HUES64 (cell line): ENCODE measurements at regions not wholly inside any gene's neighbourhood (a gene's known extent, or its start where the extent isn't known, plus 50 kb on each side); places are given as distances from the start of the nearest gene placed in this dataset.

ENCODE experiments used
- H3K27ac ChIP-seq: 2 replicates; pipeline ENCODE4 v1.7.0; 2013; ENCODE audit warnings: low read depth, low read length, inconsistent platforms
- H3K27me3 ChIP-seq: 2 replicates; pipeline ENCODE4 v1.6.1; 2013; ENCODE audit warnings: mild to moderate bottlenecking, low read length; ENCODE audit not compliant: insufficient read depth
- H3K36me3 ChIP-seq: 2 replicates; pipeline ENCODE4 v1.6.1; 2013; ENCODE audit warnings: mild to moderate bottlenecking, low read length; ENCODE audit not compliant: insufficient read depth
- H3K4me1 ChIP-seq: 2 replicates; pipeline ENCODE4 v1.6.1; 2013; ENCODE audit warnings: mild to moderate bottlenecking, low read length, moderate library complexity; ENCODE audit not compliant: insufficient read depth
- H3K4me3 ChIP-seq: 2 replicates; pipeline ENCODE4 v1.5.1; 2013; ENCODE audit warnings: mild to moderate bottlenecking, low read length, moderate library complexity
- H3K9ac ChIP-seq: 2 replicates; pipeline ENCODE4 v1.6.1; 2013; ENCODE audit warnings: mild to moderate bottlenecking, low read depth, low read length
- H3K9me3 ChIP-seq: 2 replicates; pipeline ENCODE4 v1.6.1; 2013; ENCODE audit warnings: low read depth, low read length; ENCODE audit not compliant: insufficient read depth
- WGBS: fragments of 150-250, 120-280 bp; methylation state at CpG from one replicate; pipeline ENCODE4 v1.1.7; 2013; ENCODE audit warnings: missing lambda C conversion rate; 5-methylcytosine and 5-hydroxymethylcytosine counted together

- Histone ChIP-seq H3K27me3 (no peaks in the 10 kb centered on the region), H3K9ac (no peak overlapping the region), H3K4me1 (no peaks in the 10 kb centered on the region), H3K4me3 (no peak overlapping the region), H3K9me3 (no peaks in the 10 kb centered on the region), H3K36me3 (no peaks in the 10 kb centered on the region), H3K27ac (no peak overlapping the region)
- WGBS = 96% methylated on average over 10 of the region's 11 CpGs
These were observed 454.1 kb upstream of the SALL3 start for GRCh38 chr18:78525366-78526111.

- Histone ChIP-seq H3K36me3 (no peaks in the 10 kb centered on the region), H3K9me3 (no peaks in the 10 kb centered on the region), H3K9ac (no peak overlapping the region), H3K27ac (no peak overlapping the region), H3K4me1 (no peaks in the 10 kb centered on the region), H3K27me3 (no peaks in the 10 kb centered on the region), H3K4me3 (no peak overlapping the region)
- 93% methylated on average over 9 of the region's 10 CpGs for WGBS
These were observed 453.3 kb upstream of the SALL3 start for GRCh38 chr18:78526275-78526674.

GRCh38 chr18:78526923-78527711 is 452.5 kb upstream of the SALL3 start:
- Histone ChIP-seq H3K36me3 (no peaks in the 10 kb centered on the region), H3K9me3 (no peaks in the 10 kb centered on the region), H3K27ac (no peak overlapping the region), H3K9ac (no peak overlapping the region), H3K4me3 (no peak overlapping the region), H3K4me1 (no peaks in the 10 kb centered on the region), H3K27me3 (no peaks in the 10 kb centered on the region)
- WGBS = 85% methylated on average over 19 of the region's 19 CpGs

- H3K27ac ChIP-seq = no peak overlapping the region
- WGBS = 91% methylated on average over 11 of the region's 11 CpGs
These were observed 451.6 kb upstream of the SALL3 start for GRCh38 chr18:78527984-78528383.

GRCh38 chr18:78528411-78529258 is 451.0 kb upstream of the SALL3 start:
- Histone ChIP-seq H3K9ac (no peak overlapping the region), H3K9me3 (no peaks in the 10 kb centered on the region), H3K27me3 (no peaks in the 10 kb centered on the region)

More at GRCh38 chr18:78527984-78528383, 451.6 kb upstream of the SALL3 start:
- Histone ChIP-seq H3K36me3 (no peaks in the 10 kb centered on the region), H3K27me3 (no peaks in the 10 kb centered on the region), H3K9ac (no peak overlapping the region), H3K4me1 (no peaks in the 10 kb centered on the region), H3K4me3 (no peak overlapping the region), H3K9me3 (no peaks in the 10 kb centered on the region)

GRCh38 chr18:78531637-78532036 is 448.0 kb upstream of the SALL3 start:
- H3K36me3 ChIP-seq = no peaks in the 10 kb centered on the region
- H3K27ac ChIP-seq = no peak overlapping the region
- no peaks in the 10 kb centered on the region for H3K27me3 ChIP-seq
- no peak overlapping the region for H3K9ac ChIP-seq
- no peaks in the 10 kb centered on the region for H3K9me3 ChIP-seq
- no peaks in the 10 kb centered on the region for H3K4me1 ChIP-seq
- WGBS = 93% methylated on average over 11 of the region's 11 CpGs
- no peak overlapping the region for H3K4me3 ChIP-seq

More at GRCh38 chr18:78528411-78529258, 451.0 kb upstream of the SALL3 start:
- Histone ChIP-seq H3K36me3 (no peaks in the 10 kb centered on the region), H3K4me3 (no peak overlapping the region), H3K4me1 (no peaks in the 10 kb centered on the region), H3K27ac (no peak overlapping the region)
- 87% methylated on average over 17 of the region's 17 CpGs for WGBS

GRCh38 chr18:78538669-78539440 is 440.8 kb upstream of the SALL3 start:
- Histone ChIP-seq H3K4me3 (no peak overlapping the region), H3K4me1 (no peaks in the 10 kb centered on the region), H3K27ac (no peak overlapping the region), H3K36me3 (no peaks in the 10 kb centered on the region), H3K9me3 (no peaks in the 10 kb centered on the region), H3K27me3 (no peaks in the 10 kb centered on the region), H3K9ac (no peak overlapping the region)
- 95% methylated on average over 20 of the region's 20 CpGs for WGBS

GRCh38 chr18:78540636-78541529 is 438.7 kb upstream of the SALL3 start:
- Histone ChIP-seq H3K27me3 (no peaks in the 10 kb centered on the region), H3K4me3 (no peak overlapping the region), H3K27ac (no peak overlapping the region), H3K9me3 (no peaks in the 10 kb centered on the region), H3K4me1 (no peaks in the 10 kb centered on the region), H3K36me3 (no peaks in the 10 kb centered on the region), H3K9ac (no peak overlapping the region)
- 95% methylated on average over 18 of the region's 18 CpGs for WGBS

- Histone ChIP-seq H3K27me3 (no peaks in the 10 kb centered on the region), H3K9ac (no peak overlapping the region), H3K27ac (no peak overlapping the region), H3K4me3 (no peak overlapping the region), H3K9me3 (no peaks in the 10 kb centered on the region), H3K36me3 (no peaks in the 10 kb centered on the region), H3K4me1 (no peaks in the 10 kb centered on the region)
- WGBS = 74% methylated on average over 4 of the region's 4 CpGs
These were observed 437.4 kb upstream of the SALL3 start for GRCh38 chr18:78542204-78542603.

- WGBS = 86% methylated on average over 9 of the region's 9 CpGs
- Histone ChIP-seq H3K4me1 (no peaks in the 10 kb centered on the region), H3K36me3 (no peaks in the 10 kb centered on the region), H3K9ac (no peak overlapping the region), H3K4me3 (no peak overlapping the region), H3K27ac (no peak overlapping the region), H3K27me3 (no peaks in the 10 kb centered on the region), H3K9me3 (no peaks in the 10 kb centered on the region)
These were observed 436.4 kb upstream of the SALL3 start for GRCh38 chr18:78543201-78543725.
